Esophagus squamous epithelium (tissue), 5 donors: ENCODE measurements at regions not wholly inside any gene's neighbourhood (a gene's known extent, or its start where the extent isn't known, plus 50 kb on each side); places are given as distances from the start of the nearest gene placed in this dataset.

Experiments
- DNase-seq: peaks from one replicate; lab custom pipeline; 2025; lab: John Stamatoyannopoulos, UW
- H3K27ac ChIP-seq, 4 donors: fragments of 200-600 bp; sonication (generic); one replicate each; pipeline ENCODE4 v1.5.1; 2016 to 2019; ENCODE audit warnings: mild to moderate bottlenecking in 1 of 4
- H3K27me3 ChIP-seq, 4 donors: fragments of 200-600 bp; sonication (generic); 1 replicate in 3 of 4; 2 replicates in 1 of 4; pipeline versions ENCODE4 v1.5.1 to v1.6.0; 2017 to 2021; ENCODE audit warnings: antibody characterized with exemption in 1 of 4
- H3K36me3 ChIP-seq, 3 donors: fragments of 200-600 bp; sonication (generic); one replicate each; pipeline ENCODE4 v1.5.1; 2016 to 2019
- H3K4me1 ChIP-seq, 3 donors: fragments of 200-600 bp; sonication (generic); one replicate each; pipeline ENCODE4 v1.5.1; 2017 to 2019
- H3K4me3 ChIP-seq, 4 donors: fragments of 200-600 bp; sonication (generic); 1 replicate in 3 of 4; 2 replicates in 1 of 4; pipeline ENCODE4 v1.5.1; 2016 to 2019; ENCODE audit warnings: mild to moderate bottlenecking in 2 of 4, moderate library complexity in 1 of 4
- H3K9me3 ChIP-seq, 3 donors: fragments of 200-600 bp; sonication (generic); one replicate each; pipeline ENCODE4 v1.5.1; 2016 to 2019
- CTCF ChIP-seq, 6 experiments: fragments of 450-650 bp in 4 of 6; fragments of 200-600 bp in 2 of 6; sonication (generic) in 2 of 6; IDR thresholded peaks; one replicate each; pipeline ENCODE4 v1.5.1; 2016 to 2019; ENCODE audit warnings: antibody characterized with exemption in 6 of 6, mild to moderate bottlenecking in 4 of 6, moderate library complexity in 4 of 6
- POLR2A ChIP-seq, 4 donors: fragments of 450-650 bp; IDR thresholded peaks; one replicate each; pipeline ENCODE4 v1.6.1; 2017; ENCODE audit warnings: antibody characterized with exemption in 4 of 4, mild to moderate bottlenecking in 4 of 4, moderate library complexity in 3 of 4
- WGBS, 2 donors: methylation state at CpG; one replicate each; pipeline ENCODE4 v1.1.5; 2018; 5-methylcytosine and 5-hydroxymethylcytosine counted together
- intact Hi-C: fragments of 100-400 bp; cut with DNase I; formaldehyde crosslinking; loops from one replicate; pipeline ENCODE4 v1.15.0; 2022
- donor health status: DM: yes; HTN: yes; CAD: no.

- no peaks in the 10 kb centered on the region for H3K36me3 ChIP-seq
- DNase-seq: no peak
- H3K27ac ChIP-seq: no peak overlapping the region
- peaks cover 0 to 29% (median 10%) of the 10 kb centered on the region in 3 donors for H3K4me1 ChIP-seq
- intact Hi-C loops: no loop called here
- H3K4me3 ChIP-seq: no peak overlapping the region
- H3K9me3 ChIP-seq: no peaks in the 10 kb centered on the region
- WGBS, 2 donors: 93% methylated on average over 11 of the region's 26 CpGs; no CpG with 5 or more reads in 1 of the 2 donors
- peaks cover 0 to 4% (median 0%) of the 10 kb centered on the region in 4 donors for H3K27me3 ChIP-seq
- TF ChIP-seq POLR2A (IDR thresholded peaks at IDR 0.05) (no peak), CTCF (IDR thresholded peaks at IDR 0.05) (no peak)
These were observed 129.8 kb upstream of the FAM20C start for GRCh38 chr7:62361-63116.

GRCh38 chr7:63117-63480 is 129.3 kb upstream of the FAM20C start:
- TF ChIP-seq CTCF (IDR thresholded peaks at IDR 0.05) (no peak), POLR2A (IDR thresholded peaks at IDR 0.05) (no peak)
- Histone ChIP-seq H3K27ac (no peak overlapping the region), H3K4me3 (no peak overlapping the region), H3K36me3 (no peaks in the 10 kb centered on the region), H3K9me3 (no peaks in the 10 kb centered on the region), H3K27me3 (peaks cover 0 to 4% (median 0%) of the 10 kb centered on the region in 4 donors), H3K4me1 (peaks cover 0 to 31% (median 15%) of the 10 kb centered on the region in 3 donors)
- intact Hi-C loops: no loop called here
- WGBS, 2 donors: 65% methylated on average over 5 of the region's 5 CpGs; no CpG with 5 or more reads in 1 of the 2 donors
- no peak for DNase-seq

- intact Hi-C loops: no loop called here
These were observed 128.8 kb upstream of the FAM20C start for GRCh38 chr7:63521-64021.

GRCh38 chr7:64098-64915 is 128.1 kb upstream of the FAM20C start:
- intact Hi-C loops: no loop called here

More at GRCh38 chr7:63521-64021, 128.8 kb upstream of the FAM20C start:
- Histone ChIP-seq H3K4me3 (no peak overlapping the region), H3K9me3 (no peaks in the 10 kb centered on the region), H3K27me3 (peaks cover 0 to 4% (median 0%) of the 10 kb centered on the region in 4 donors), H3K36me3 (no peaks in the 10 kb centered on the region), H3K4me1 (peaks cover 0 to 36% (median 20%) of the 10 kb centered on the region in 3 donors), H3K27ac (no peak overlapping the region)
- DNase-seq: no peak
- 57 to 81% methylated on average over 4 to 10 of the region's 11 CpGs for WGBS, 2 donors
- TF ChIP-seq POLR2A (IDR thresholded peaks at IDR 0.05) (no peak), CTCF (IDR thresholded peaks at IDR 0.05) (no peak)

More at GRCh38 chr7:64098-64915, 128.1 kb upstream of the FAM20C start:
- H3K9me3 ChIP-seq: no peaks in the 10 kb centered on the region
- H3K36me3 ChIP-seq: no peaks in the 10 kb centered on the region
- H3K27ac ChIP-seq: no peak overlapping the region
- peaks cover 0 to 4% (median 0%) of the 10 kb centered on the region in 4 donors for H3K27me3 ChIP-seq
- DNase-seq: no peak
- no peak for TF ChIP-seq POLR2A (IDR thresholded peaks at IDR 0.05)
- TF ChIP-seq CTCF (IDR thresholded peaks at IDR 0.05): peak in 4 of 6 experiments; percentile 22 to 54 (median 31)
- peaks cover 0 to 39% (median 22%) of the 10 kb centered on the region in 3 donors for H3K4me1 ChIP-seq
- 58 to 66% methylated on average over 5 of the region's 6 CpGs for WGBS, 2 donors
- H3K4me3 ChIP-seq: no peak overlapping the region
